A549 (cell line): ENCODE measurements at regions not wholly inside any gene's neighbourhood (a gene's known extent, or its start where the extent isn't known, plus 50 kb on each side); places are given as distances from the start of the nearest gene placed in this dataset.

Source experiments
- ATAC-seq, 2 experiments: fragments of 200-7000 bp in 1 of 2; fragments of >200 bp in 1 of 2; cut with Nextera tagmentation in 1 of 2; cut with Tn5 transposase in 1 of 2; 3 replicates each; pipeline versions ENCODE4 v1.8.0 to v1.9.1; 2018 to 2020; ENCODE audit warnings: mild to moderate bottlenecking in 1 of 2, moderate library complexity in 1 of 2
- CTCF ChIA-PET: fragments of 300-600 bp; sonication (Branson Sonifier 250); formaldehyde crosslinking; extraction: SDS; loops from one replicate; lab custom pipeline; 2021; ENCODE audit warnings: antibody characterized with exemption, inconsistent platforms; lab: Yijun Ruan, JAX
- POLR2A ChIA-PET: fragments of 350-600 bp; formaldehyde crosslinking; extraction: SDS; loops from one replicate; lab custom pipeline; 2021; ENCODE audit warnings: antibody characterized with exemption, inconsistent platforms; lab: Yijun Ruan, JAX
- DNase-seq, 2 experiments: peaks; one replicate each; pipeline versions ENCODE4 v3.0.0 to v3.0.0-alpha.2; 2011 to 2016; ENCODE audit warnings: low read depth in 1 of 2, low spot score in 1 of 2
- FAIRE-seq: peaks from 2 replicates; lab custom pipeline; 2011; peaks lifted over from hg19 to GRCh38; lab: Jason Lieb, UNC
- H3K27ac ChIP-seq, 2 experiments: fragments of >200 bp; sonication (Bioruptor Twin); formaldehyde crosslinking; 3 replicates each; pipeline ENCODE4 v1.5.1; 2016 to 2017
- H3K4me1 ChIP-seq: fragments of >200 bp; sonication (Bioruptor Twin); formaldehyde crosslinking; 3 replicates; pipeline ENCODE4 v1.6.1; 2016
- H3K4me2 ChIP-seq: fragments of >200 bp; sonication (Bioruptor Twin); formaldehyde crosslinking; 3 replicates; pipeline ENCODE4 v1.6.1; 2016
- H3K4me3 ChIP-seq: fragments of >200 bp; sonication (Bioruptor Twin); formaldehyde crosslinking; 3 replicates; pipeline ENCODE4 v1.5.1; 2016
- H3K9me3 ChIP-seq: fragments of >200 bp; sonication (Bioruptor Twin); formaldehyde crosslinking; 3 replicates; pipeline ENCODE4 v1.6.1; 2016
- ATOH8 ChIP-seq: fragments of 250-450 bp; sonication (Bioruptor Pico); IDR thresholded peaks from 2 replicates; pipeline ENCODE4 v1.5.0; 2020; ENCODE audit warnings: low read depth, mild to moderate bottlenecking, moderate library complexity
- BCL3 ChIP-seq: fragments of >200 bp; sonication (Bioruptor Twin); formaldehyde crosslinking; IDR thresholded peaks from 3 replicates; pipeline ENCODE4 v1.6.1; 2016
- CHD2 ChIP-seq: fragments of 150-350 bp; IDR thresholded peaks from 2 replicates; pipeline ENCODE4 v1.6.1; 2014; ENCODE audit warnings: low read length; ENCODE audit not compliant: partially characterized antibody
- CTCF ChIP-seq: fragments of >200 bp; sonication (Bioruptor Twin); formaldehyde crosslinking; IDR thresholded peaks from 3 replicates; pipeline ENCODE4 v1.5.1; 2016
- E2F6 ChIP-seq: IDR thresholded peaks from 2 replicates; pipeline ENCODE4 v1.6.1; 2012; ENCODE audit warnings: low read depth, borderline replicate concordance
- EHF ChIP-seq: fragments of 250-450 bp; sonication (Bioruptor Pico); IDR thresholded peaks from 2 replicates; pipeline ENCODE4 v1.5.0; 2020; ENCODE audit warnings: mild to moderate bottlenecking
- NR3C1 ChIP-seq: fragments of >200 bp; sonication (Bioruptor Twin); formaldehyde crosslinking; IDR thresholded peaks from 3 replicates; pipeline ENCODE4 v1.6.1; 2017
- PBX3 ChIP-seq: IDR thresholded peaks from 2 replicates; pipeline ENCODE4 v1.6.1; 2012
- RAD21 ChIP-seq, 2 experiments: fragments of >200 bp in 1 of 2; sonication (Bioruptor Twin) in 1 of 2; formaldehyde crosslinking in 1 of 2; IDR thresholded peaks in 1 of 2; conservative IDR thresholded peaks in 1 of 2; 2 replicates in 1 of 2; 3 replicates in 1 of 2; pipeline ENCODE4 v1.6.1; 2012 to 2018; ENCODE audit warnings: inconsistent platforms in 1 of 2
- RNF2 ChIP-seq: fragments of 200-600 bp; sonication (generic); IDR thresholded peaks from 2 replicates; pipeline ENCODE4 v1.6.1; 2016; ENCODE audit warnings: low read depth, mild to moderate bottlenecking, antibody characterized with exemption, moderate library complexity, borderline replicate concordance
- TFCP2L1 ChIP-seq: fragments of 250-450 bp; sonication (Bioruptor Pico); IDR thresholded peaks from 2 replicates; pipeline ENCODE4 v1.5.0; 2021; ENCODE audit warnings: mild to moderate bottlenecking
- WGBS: methylation state at CpG from one replicate; pipeline ENCODE4 v1.1.6; 2017; ENCODE audit errors: missing lambda C conversion rate; 5-methylcytosine and 5-hydroxymethylcytosine counted together

- POLR2A ChIA-PET: no interaction called here
- FAIRE-seq: no peak
- Histone ChIP-seq H3K4me1 (peaks cover 7% of the 10 kb centered on the region), H3K4me3 (no peak overlapping the region), H3K4me2 (no peak overlapping the region)
- DNase-seq: no peak
- ATAC-seq: no peak
- no peak for TF ChIP-seq CHD2
- TF ChIP-seq NR3C1: no peak
- no peak for TF ChIP-seq BCL3
- TF ChIP-seq EHF (CRISPR knock-in tag): no peak
- TF ChIP-seq CTCF: no peak
- TF ChIP-seq PBX3: no peak
- no peak for TF ChIP-seq TFCP2L1 (CRISPR knock-in tag)
- TF ChIP-seq ATOH8 (CRISPR knock-in tag): no peak
- no peak for TF ChIP-seq E2F6
- no peak for TF ChIP-seq RNF2
- TF ChIP-seq RAD21 (conservative IDR thresholded peaks at IDR 0.05 in 1 of 2, IDR thresholded peaks at IDR 0.05 in 1 of 2): no peak
- TF ChIP-seq, all 56 proteins: peak for 0
- 79% methylated on average over 11 of the region's 11 CpGs for WGBS
- H3K9me3 ChIP-seq: no peaks in the 10 kb centered on the region
- H3K27ac ChIP-seq: no peak overlapping the region
- CTCF ChIA-PET: no interaction called here
Measured at GRCh38 chr11:2071748-2072385, 67.3 kb downstream of the IGF2 start.
